RKO (cell line): ENCODE measurements at regions not wholly inside any gene's neighbourhood (a gene's known extent, or its start where the extent isn't known, plus 50 kb on each side); places are given as distances from the start of the nearest gene placed in this dataset.
"Not testable (repeated sequence)": the region's sequence is repeated elsewhere in the genome, so short reads cannot be mapped to it uniquely, and the experiment has no call there.

Source experiments
- DNase-seq: peaks from one replicate; pipeline ENCODE4 v3.0.0-alpha.2; 2016; ENCODE audit warnings: low spot score

DNA sequence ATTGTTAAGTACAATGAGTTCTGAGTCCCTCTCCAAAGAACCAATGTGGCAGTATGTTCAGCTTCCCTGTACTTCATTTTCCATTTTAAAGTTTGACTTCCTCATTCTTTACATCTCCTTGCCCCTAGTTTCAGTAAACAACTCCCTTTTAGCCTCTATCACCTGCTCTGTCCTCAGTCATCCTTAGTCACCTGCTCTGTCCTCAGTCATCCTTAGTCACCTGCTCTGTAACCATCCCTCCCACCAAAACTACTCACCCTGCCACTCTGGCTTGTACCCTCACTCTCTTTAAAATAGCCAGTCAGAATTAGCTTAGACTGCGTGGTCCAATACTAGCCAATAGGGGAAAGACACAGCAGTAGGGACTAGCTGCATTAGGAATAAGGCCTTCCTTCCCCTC lies 259.9 kb upstream of the TBL1XR1 start:
- not testable (repeated sequence) for DNase-seq

DNA sequence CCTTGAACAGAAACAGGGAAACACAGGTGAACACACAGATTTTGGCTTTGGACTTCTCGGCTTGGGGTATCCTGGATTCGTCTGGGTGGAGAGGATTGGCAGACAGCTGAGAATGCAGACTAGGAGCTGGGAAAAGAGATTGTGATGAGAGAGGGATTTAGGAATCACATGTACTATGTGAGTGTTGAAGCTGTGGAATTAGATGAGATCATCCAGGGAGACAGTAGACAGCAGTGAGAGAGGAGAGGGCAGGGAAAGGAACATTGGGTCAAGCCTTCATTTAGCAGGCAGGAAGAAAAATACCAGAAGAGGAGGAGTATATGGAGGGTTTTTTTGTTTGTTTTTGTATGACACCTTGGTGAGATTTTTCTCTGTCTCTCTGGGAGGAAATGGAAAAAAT lies 262.1 kb upstream of the TBL1XR1 start:
- DNase-seq = no peak

DNA sequence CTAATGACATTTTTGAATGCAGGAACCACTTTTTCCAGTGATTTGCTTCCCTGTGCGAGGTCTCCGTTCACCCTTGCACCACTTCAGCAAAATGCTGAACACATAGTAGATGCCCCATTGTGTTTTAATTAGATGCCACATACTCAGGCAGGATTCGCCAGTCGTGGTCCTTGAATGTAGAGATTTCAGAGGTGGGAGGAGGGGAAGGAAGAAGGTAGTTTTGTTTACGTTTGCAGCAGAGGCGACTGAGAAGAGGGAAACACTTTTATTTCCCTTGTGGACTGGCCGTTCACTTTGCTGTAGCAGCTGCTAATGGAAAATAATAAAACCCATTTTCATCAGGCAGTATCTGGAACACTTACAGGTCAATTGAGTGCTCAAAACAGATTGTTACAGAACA lies 262.8 kb upstream of the TBL1XR1 start:
- DNase-seq = no peak

DNA sequence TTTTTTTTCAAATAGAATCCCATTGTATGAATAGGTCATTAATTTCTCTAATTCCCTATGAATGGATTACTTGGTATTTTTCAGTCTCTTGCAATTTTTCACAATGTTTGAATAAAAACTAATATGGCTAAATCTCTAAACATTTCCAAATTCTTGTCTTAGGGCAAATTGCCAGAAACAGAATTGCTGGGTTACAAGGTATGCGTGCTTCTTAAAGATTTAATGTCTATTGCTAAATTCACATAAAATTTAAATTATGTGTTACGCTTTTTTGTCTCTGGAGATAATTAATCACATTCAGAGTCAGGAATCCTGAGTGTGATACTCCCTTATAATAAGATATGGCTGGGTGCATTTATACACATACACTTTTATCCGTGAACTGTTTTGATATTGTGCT lies 264.5 kb upstream of the TBL1XR1 start:
- no peak for DNase-seq

DNA sequence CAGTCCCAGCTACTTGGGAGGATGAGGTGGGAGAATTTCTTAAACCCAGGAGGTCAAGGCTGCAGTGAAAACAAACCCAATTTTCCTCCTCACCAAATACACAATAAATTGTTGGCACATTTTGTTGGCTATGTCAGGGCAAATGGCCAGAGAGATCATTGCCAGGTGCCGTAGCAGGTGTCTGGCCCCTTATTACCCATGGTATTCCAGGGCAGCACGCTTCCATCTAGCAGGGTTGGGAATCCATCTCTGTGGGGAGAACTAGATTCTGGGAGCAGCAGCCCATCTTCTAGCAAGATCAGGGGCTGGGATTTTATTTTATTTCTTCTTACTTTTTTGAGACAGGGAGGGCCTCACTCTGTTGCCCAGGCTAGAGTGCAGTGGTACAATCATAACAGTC lies 266.1 kb upstream of the TBL1XR1 start:
- not testable (repeated sequence) for DNase-seq

DNA sequence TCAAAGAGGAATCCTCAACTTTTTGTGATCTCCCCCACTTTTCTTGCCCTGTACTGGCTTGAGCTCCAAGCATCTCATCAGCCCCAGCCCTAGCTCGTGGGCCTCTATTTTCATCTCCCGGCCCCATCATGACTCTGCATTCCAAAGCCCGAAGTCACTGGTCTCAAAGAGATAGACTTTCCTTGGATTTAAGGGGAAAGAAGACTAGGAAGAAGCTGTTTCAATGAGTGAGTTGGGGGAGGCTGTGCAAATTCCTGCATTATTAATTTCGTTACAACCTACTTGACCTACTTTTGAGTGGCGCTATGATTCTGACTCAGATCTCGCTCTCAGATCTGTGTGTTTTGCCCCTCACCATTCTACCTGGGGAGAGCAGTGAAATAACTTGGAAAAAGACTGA lies 266.6 kb upstream of the TBL1XR1 start:
- DNase-seq = no peak

DNA sequence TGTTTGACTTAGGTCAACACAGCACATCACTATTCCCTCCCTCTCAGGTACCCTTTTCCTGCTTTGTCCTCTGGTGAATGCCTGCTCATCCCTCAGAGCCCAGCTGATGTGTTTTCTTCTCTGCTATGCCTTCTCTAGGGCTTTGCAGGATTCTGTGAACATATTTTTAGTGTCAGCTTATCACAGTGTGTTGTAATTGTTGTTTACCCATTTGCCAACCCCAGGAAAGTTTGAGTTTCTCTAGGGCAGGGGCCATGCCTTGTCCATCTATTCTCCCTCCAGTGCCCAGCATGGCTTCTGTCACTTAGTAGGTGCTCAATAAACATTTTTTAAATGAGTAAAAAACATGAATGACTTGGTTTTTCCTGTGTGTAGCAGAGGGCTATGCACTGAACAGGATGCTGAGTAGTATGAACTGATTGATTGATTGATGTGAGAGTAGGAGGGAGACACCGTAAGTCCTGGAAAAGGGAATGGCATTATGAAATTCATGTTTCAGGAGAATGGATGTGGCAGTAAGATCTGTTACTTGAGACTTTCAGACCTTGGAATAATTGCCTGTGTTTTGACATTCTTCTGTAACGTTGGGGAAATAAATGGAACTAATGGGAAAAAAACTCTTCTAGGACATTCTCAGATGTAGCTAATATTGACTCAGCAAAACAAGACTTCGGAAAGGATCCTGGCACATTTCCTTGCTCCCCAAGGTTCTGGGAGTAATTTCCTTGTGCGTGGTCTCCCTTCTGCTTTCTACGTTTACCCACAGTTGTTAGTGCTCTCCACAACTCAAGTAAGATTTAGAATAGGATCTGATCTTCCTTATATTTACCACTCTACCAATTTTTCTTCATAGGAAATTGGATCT lies 267.3 kb upstream of the TBL1XR1 start:
- no peak for DNase-seq

DNA sequence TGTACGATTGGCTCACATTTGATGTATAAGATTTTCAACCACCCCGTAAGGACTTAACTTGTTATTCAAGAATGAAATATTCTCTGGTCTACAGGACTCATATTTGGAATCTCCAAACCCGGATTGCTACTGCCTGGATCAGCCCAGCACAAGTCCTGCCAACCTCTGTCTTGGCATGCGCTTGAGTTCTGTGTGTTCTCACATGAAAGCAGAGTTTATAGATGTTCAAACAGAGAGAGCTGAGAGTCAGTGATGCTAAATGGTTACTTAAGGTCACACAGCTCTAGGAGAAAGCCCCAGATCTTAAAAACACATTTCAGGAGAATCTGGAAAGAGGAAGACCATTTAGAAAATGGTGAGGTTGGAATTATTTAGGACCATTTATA lies 268.0 kb upstream of the TBL1XR1 start:
- no peak for DNase-seq

DNA sequence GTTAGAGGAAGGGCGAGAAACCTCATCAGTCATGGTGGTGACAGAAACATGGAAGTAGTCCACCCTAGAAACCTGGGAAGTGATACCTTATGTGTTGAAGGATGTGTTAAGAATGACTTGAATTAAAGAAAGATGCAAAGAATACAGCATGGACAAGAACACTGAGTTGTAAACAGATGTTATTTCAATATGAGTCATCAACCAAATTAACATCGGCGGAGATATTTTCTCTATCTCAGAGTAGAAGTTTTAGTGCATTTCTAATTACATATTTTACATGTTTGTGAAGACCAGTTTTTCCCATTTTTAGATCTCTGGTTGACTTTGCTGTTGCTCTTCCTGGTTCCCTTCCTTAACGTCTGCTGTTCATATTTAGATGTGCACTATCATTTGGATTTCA lies 268.8 kb upstream of the TBL1XR1 start:
- no peak for DNase-seq

DNA sequence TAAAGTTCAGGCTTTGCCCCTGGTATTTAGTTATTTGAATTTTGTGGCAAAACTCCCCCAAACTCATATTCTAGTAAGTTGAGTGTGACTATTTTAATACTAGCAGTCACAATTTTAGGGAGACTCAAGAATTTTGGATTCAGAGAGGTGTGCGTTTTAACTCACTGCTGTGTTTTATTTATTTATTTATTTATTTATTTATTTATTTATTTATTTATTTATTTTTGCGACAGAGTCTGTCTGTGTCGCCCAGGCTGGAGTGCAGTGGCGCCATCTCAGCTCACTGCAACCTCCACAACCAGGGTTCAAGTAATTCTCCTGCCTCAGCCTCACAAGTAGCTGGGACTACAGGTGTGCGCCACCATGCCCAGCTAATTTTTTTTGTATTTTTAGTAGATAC lies 269.3 kb upstream of the TBL1XR1 start:
- not testable (repeated sequence) for DNase-seq

DNA sequence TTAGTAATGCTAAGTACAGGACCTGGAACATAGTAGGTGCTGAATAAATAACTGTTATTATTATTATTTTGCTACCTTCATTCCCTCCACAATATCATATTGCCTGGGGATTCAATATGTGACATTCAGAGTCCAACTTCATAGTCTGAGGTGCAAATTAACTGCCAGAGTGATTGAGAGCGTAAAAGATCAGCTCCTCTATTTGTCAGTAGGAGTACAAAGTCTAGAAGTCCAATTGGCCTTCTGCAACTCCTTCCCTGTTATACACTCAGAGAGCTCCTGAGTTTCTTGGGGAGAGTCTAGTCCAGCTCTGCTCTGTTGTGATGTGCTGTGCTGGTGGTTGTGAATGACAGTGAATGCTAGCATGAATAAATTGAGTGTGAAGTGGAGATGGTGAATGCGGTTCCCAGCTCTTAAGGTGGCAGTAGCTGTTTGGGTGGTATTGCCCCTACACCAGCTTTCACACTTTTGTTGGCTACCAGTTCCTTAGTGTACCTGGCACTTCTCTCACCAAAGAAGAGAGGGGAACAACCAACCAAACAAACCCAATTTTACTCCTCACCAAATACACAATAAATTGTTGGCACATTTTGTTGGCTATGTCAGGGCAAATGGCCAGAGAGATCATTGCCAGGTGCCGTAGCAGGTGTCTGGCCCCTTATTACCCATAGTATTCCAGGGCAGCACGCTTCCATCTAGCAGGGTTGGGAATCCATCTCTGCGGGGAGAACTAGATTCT lies 270.1 kb upstream of the TBL1XR1 start:
- DNase-seq = no peak

DNA sequence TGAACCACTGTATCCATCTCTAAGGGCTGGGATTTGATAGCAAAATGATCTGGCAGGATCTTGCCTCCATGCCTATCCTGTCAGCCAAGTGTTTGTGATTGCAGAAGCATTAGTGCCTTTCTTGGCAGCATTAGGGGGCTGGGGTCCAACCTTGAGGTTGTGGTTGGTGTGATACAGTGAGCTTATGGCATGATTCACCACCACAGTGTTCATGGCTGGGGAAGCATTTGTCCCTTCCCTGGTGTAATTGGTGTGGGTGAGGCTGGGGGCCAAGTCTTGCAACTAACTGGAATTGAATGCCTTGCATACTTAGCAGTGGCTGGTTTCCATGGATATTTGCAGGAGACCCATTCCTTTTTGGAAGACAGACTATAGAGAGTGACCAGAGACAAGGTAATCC lies 271.0 kb upstream of the TBL1XR1 start:
- DNase-seq = no peak

DNA sequence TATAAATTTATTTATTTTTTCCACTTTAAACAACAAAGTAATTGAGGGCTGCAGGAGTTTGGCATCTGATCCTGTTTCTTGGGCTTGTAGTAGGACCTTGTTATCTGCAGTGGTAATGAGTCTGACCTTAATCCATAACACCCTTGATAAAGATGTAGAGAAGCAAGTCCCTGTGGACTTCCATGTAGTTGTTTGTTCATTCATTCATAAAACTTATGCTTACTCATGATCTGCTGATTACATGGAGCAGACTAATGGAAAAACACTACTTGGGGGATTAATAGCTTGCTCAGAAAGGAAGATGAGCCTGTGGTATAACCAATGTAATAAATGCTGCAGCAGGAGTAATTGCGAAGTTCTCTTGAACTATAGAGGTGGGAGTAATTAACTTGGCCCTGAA lies 271.5 kb upstream of the TBL1XR1 start:
- DNase-seq = no peak

DNA sequence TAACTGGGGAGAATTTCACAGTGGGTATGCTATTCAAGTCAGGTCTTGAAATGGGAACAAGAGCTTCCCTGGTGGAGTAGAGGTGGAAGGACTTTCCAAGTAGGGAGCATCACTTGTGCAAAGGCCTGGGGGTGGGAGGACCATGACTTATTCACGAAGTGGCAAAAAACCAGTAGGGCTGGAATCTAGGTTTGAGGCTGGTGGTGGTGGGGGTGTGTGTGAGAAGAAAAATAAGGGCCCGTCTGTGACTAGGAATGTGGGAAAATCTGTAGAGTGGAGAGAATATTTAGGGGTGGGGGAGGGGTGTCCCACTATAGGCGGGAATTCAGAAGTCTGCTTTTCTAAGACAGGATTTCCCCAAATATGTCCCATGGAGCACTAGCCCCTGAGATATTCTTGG lies 271.9 kb upstream of the TBL1XR1 start:
- DNase-seq = no peak

DNA sequence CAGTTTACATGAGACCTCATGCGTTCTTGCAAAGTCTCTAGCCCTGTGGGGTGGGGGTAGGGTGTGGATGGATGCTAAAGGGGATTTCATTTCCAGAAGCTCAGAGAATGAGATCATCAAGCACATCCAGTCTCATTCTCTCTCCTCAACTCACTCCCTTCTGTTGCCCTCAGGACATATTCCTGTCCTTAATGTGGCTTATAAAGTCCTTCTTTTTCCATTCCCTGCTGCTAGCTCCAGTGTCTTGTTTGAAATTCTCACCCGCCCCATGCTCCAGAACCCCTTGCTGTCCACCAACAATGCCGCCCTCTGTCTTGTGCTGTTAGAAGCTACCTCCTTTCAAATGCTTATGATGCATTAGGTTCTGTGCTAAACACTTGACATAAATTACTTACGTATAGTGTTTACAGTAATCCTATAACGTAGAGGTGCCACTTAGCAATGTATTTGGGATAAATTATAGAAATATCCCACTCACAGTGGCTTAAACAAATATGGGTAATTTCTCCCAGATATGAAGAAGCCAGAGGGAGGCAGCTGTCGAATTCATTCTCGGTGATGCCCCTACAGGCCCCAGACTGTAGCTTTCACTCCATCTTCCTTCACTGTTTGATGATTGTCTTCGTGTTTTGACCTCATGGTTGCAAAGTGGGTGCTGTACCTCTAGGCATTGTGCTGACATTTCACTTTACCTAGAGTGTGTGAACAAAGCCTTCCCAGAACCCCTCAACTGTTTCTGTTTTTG lies 273.1 kb upstream of the TBL1XR1 start:
- no peak for DNase-seq

DNA sequence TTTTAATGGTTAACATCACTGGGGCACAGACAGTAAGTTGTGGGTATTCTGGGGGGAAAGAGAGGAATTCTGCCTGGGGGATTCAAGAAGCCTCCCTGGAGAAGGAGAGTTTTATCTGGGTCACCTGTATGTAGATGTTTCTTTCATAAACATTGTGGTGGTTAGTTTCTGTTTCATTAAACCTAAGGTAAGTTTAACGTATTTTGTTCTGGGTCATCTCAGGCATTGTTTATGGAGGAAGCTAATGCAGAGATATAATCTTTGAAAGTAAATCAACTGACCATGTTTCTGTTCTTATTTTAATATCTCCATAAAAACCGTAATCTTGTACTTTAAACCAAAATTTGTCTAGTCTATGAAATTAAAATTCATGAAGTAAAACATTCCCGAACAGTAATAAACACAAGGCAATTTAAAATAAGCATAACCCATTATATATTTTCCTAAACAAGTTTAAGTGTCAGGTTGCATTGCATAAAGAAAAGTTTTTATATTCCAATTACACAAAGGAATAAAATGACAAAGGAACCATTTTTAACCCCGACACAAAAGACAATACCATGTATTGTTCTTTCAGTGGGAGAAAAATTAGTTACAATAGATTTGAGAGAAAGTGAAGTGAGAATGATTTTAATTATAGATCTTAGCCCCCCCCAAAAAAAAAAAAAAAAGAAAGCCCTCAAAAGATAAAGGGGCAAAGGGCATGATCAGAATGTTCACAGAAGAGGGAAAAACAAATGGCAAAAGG lies 274.6 kb upstream of the TBL1XR1 start:
- no peak for DNase-seq

DNA sequence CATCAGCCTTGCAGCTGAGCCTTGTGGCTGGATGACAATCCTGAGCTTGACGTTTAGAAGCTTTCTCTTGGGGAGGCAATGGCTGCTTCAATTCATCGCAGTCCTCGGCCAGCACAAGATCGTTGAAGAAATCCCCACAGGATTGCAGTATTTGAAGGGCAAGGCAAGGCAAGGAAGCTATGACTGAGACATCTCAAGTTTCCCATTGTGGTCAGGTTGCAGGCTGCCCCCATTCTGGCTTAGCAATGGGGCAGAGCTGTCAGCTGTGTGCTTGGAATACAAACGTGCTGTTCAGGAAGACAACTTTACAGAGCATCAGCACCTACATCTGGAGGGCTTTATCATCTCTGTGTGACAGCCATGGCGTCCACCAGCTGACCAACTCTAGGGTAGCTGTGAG lies 275.9 kb upstream of the TBL1XR1 start:
- no peak for DNase-seq

DNA sequence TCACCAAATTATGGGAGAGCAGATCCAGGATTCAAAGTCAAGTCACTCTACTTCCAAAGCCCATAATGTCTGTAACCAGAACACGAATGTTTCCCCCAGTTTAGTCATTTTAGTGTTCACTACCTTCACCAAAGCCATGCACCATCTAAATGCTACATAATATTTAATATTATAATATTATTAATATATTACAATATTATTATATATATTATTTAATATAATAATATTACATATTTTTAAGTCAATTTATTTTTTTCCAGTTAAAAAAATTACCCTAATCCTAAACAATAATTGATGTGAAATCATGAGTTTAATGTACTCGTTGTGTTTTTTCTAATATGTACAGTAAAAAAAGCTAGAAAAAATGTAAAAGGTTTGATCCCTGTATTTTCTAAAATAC lies 276.6 kb upstream of the TBL1XR1 start:
- no peak for DNase-seq

DNA sequence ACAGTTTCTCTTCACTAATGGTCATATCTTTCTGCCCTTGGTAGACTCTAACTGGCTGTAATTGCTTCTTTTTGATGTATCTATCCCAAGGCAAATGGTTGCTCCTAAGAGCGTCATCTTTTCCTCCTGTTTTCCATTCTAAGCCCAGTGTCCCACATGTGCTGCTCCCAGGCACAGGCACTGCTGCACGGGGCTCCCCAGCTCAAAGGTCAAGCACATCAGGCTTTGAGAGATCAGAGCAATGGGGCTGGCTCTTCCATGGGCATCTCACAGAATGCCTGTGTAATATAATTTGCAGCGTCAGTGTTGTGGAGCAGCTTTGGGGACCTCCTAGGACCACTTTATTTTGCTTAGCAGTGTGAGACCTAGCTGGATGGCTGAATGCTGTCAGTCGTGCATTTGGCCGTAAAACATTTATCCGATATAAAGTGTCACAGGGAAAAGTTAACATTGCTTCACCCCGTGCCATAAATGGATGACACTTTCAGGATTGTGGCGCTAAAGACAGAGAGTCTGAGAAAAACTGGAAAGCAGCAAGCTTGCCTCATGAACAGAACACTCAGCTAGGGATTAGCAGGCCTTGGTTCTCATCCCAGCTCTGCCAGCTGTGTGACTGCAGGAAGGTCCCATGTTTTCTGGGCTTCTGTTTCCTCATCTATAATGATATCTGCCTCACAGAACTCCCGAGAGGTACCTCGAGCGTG lies 277.5 kb upstream of the TBL1XR1 start:
- no peak for DNase-seq

DNA sequence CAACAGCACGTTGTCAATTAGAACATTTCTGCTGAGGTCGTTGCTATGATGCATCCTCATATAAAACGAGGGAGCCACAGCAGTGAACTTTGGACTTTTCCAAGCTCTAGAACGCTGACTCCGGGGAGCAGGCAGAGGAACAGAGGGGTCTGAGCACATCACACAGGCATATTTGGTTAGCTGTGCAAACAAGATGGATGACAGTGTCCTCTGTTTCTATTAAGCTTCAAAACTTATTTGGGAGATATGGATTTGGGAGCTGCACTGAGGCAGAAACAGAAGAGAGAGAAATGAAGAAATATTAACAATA lies 278.0 kb upstream of the TBL1XR1 start:
- no peak for DNase-seq

DNA sequence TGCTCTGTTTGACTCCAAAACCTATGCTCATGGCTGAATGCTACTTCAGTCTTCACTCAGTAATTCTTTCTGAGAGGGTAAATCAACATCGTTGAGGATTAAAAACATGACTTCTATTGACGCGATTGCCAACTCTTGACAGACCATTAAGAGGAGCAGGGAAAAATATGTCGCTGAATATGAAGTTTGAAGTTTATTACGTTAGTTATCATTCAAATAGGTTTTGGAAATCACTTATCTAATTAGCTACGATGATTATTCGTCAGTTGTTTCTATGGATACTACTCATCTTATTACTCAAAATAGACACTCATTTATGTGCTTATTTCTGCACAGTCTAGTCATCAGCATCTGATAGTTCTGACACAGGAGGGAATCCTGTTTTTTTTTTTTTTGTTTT lies 279.2 kb upstream of the TBL1XR1 start:
- no peak for DNase-seq

DNA sequence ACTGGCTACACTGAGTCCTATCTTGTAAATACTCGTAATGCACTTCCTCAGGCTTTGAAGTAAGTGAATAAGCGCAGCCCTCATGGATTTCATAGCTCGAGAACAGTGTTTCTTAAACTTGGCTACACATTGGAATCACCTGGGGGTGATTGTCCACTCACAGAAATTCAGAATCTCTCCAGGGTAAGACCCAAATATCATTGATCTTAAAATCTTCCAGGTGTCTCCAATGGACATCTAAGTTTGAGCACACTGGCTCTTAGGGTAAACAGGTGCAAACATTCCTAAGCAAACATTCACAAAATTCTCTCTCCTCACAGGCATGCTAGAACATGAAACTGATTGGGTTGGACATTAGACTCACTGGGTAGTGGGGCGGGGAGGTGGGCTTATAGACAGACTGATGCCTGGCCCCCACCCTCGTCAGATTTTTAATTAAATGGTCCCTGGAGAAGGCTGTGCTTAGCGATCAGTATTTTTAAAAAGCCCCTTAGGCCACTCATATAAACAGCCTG lies 279.7 kb upstream of the TBL1XR1 start:
- DNase-seq = no peak
